ENCODE measurements at regions not wholly inside any gene's neighbourhood (a gene's known extent, or its start where the extent isn't known, plus 50 kb on each side); places are given as distances from the start of the nearest gene placed in this dataset.

GRCh38 chr7:56219017-56219416 lies 102.8 kb upstream of the NUPR2 start:
- no peak overlapping the region for H2AFZ ChIP-seq (ENCODE audit: low read length)
- H3F3A ChIP-seq (ENCODE audit: insufficient read depth, low read length) = no peaks in the 10 kb centered on the region
- no peak overlapping the region for H3K27ac ChIP-seq (ENCODE audit: low read depth, low read length, poor library complexity, severe bottlenecking)
- no peaks in the 10 kb centered on the region for H3K9me3 ChIP-seq (ENCODE audit: low read length)
- H3K9ac ChIP-seq (ENCODE audit: low read length) = no peak overlapping the region
- H3K9me2 ChIP-seq (ENCODE audit: low read depth, low read length) = no peaks in the 10 kb centered on the region
- no peaks in the 10 kb centered on the region; the same call in 1 of the 2 replicates for H3K27me3 ChIP-seq (ENCODE audit: insufficient read depth, low read length)
- no peaks in the 10 kb centered on the region for H3K4me1 ChIP-seq (ENCODE audit: insufficient read depth, low read length, severe bottlenecking)
- no peaks in the 10 kb centered on the region for H3K36me3 ChIP-seq (ENCODE audit: insufficient read depth, low read length)
- H3K4me3 ChIP-seq (ENCODE audit: low read depth, low read length, poor library complexity, severe bottlenecking) = no peak overlapping the region
- H3K79me2 ChIP-seq (ENCODE audit: insufficient read depth, low read length) = no peaks in the 10 kb centered on the region
- H3K4me2 ChIP-seq (ENCODE audit: low read length) = no peak overlapping the region
- no peaks in the 10 kb centered on the region for H4K20me1 ChIP-seq (ENCODE audit: insufficient read depth, low read length)
- no peak for TF ChIP-seq EZH2 (IDR thresholded peaks at IDR 0.05; ENCODE audit: borderline replicate concordance, low read length)
- TF ChIP-seq, protein P1, sequence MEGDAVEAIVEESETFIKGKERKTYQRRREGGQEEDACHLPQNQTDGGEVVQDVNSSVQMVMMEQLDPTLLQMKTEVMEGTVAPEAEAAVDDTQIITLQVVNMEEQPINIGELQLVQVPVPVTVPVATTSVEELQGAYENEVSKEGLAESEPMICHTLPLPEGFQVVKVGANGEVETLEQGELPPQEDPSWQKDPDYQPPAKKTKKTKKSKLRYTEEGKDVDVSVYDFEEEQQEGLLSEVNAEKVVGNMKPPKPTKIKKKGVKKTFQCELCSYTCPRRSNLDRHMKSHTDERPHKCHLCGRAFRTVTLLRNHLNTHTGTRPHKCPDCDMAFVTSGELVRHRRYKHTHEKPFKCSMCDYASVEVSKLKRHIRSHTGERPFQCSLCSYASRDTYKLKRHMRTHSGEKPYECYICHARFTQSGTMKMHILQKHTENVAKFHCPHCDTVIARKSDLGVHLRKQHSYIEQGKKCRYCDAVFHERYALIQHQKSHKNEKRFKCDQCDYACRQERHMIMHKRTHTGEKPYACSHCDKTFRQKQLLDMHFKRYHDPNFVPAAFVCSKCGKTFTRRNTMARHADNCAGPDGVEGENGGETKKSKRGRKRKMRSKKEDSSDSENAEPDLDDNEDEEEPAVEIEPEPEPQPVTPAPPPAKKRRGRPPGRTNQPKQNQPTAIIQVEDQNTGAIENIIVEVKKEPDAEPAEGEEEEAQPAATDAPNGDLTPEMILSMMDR (IDR thresholded peaks at IDR 0.05; ENCODE audit: low read length) = no peak

GRCh38 chr7:56218510-56218909 lies 102.3 kb upstream of the NUPR2 start:
- H3F3A ChIP-seq (ENCODE audit: insufficient read depth, low read length) = no peaks in the 10 kb centered on the region
- H4K20me1 ChIP-seq (ENCODE audit: insufficient read depth, low read length) = no peaks in the 10 kb centered on the region
- no peaks in the 10 kb centered on the region for H3K36me3 ChIP-seq (ENCODE audit: insufficient read depth, low read length)
- H2AFZ ChIP-seq (ENCODE audit: low read length) = no peak overlapping the region
- H3K9me2 ChIP-seq (ENCODE audit: low read depth, low read length) = no peaks in the 10 kb centered on the region
- no peaks in the 10 kb centered on the region for H3K9me3 ChIP-seq (ENCODE audit: low read length)
- H3K4me2 ChIP-seq (ENCODE audit: low read length) = no peak overlapping the region
- H3K4me1 ChIP-seq (ENCODE audit: insufficient read depth, low read length, severe bottlenecking) = no peaks in the 10 kb centered on the region
- H3K9ac ChIP-seq (ENCODE audit: low read length) = no peak overlapping the region
- no peak overlapping the region for H3K4me3 ChIP-seq (ENCODE audit: low read depth, low read length, poor library complexity, severe bottlenecking)
- no peak overlapping the region for H3K27ac ChIP-seq (ENCODE audit: low read depth, low read length, poor library complexity, severe bottlenecking)
- no peaks in the 10 kb centered on the region; the same call in 1 of the 2 replicates for H3K27me3 ChIP-seq (ENCODE audit: insufficient read depth, low read length)
- no peaks in the 10 kb centered on the region for H3K79me2 ChIP-seq (ENCODE audit: insufficient read depth, low read length)
- no peak for TF ChIP-seq EZH2 (IDR thresholded peaks at IDR 0.05; ENCODE audit: borderline replicate concordance, low read length)
- TF ChIP-seq, protein P1 (IDR thresholded peaks at IDR 0.05; ENCODE audit: low read length) = no peak

DNA sequence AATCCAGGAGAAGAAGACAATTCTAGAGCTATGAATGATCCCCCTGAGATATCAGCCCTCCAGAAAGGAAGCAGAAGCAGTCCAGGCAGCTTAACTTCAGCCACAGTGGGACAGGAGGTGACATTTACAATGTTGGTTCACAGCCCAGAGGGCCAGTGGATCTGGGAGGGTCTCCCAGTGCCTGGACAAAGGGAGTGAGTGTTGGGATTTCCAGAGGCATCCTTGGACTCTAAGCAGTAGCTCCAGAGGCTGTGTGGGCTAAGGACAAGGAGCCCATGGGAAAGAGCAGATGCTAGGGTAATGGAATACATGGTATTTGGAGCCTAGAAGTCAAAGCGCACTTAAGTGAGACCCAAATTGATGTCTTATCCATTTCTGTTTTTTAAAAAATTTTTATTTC lies 97.4 kb upstream of the NUPR2 start:
- Histone ChIP-seq H3K79me2 (ENCODE audit: insufficient read depth, low read length) (no peaks in the 10 kb centered on the region), H3K9me2 (ENCODE audit: low read depth, low read length) (no peaks in the 10 kb centered on the region), H3K4me3 (ENCODE audit: low read depth, low read length, poor library complexity, severe bottlenecking) (no peak overlapping the region), H3K4me2 (ENCODE audit: low read length) (no peak overlapping the region), H2AFZ (ENCODE audit: low read length) (no peak overlapping the region), H3K27ac (ENCODE audit: low read depth, low read length, poor library complexity, severe bottlenecking) (no peak overlapping the region), H3K9me3 (ENCODE audit: low read length) (no peaks in the 10 kb centered on the region), H4K20me1 (ENCODE audit: insufficient read depth, low read length) (no peaks in the 10 kb centered on the region), H3K27me3 (ENCODE audit: insufficient read depth, low read length) (no peaks in the 10 kb centered on the region; the same call in 1 of the 2 replicates), H3K9ac (ENCODE audit: low read length) (no peak overlapping the region), H3K4me1 (ENCODE audit: insufficient read depth, low read length, severe bottlenecking) (no peaks in the 10 kb centered on the region), H3K36me3 (ENCODE audit: insufficient read depth, low read length) (no peaks in the 10 kb centered on the region), H3F3A (ENCODE audit: insufficient read depth, low read length) (no peaks in the 10 kb centered on the region)
- TF ChIP-seq, protein P1 (IDR thresholded peaks at IDR 0.05; ENCODE audit: low read length) = no peak
- TF ChIP-seq EZH2 (IDR thresholded peaks at IDR 0.05; ENCODE audit: borderline replicate concordance, low read length) = no peak

Data from OCI-LY1 (cell line).